ENCODE measurements at regions not wholly inside any gene's neighbourhood (a gene's known extent, or its start where the extent isn't known, plus 50 kb on each side); places are given as distances from the start of the nearest gene placed in this dataset.

DNA sequence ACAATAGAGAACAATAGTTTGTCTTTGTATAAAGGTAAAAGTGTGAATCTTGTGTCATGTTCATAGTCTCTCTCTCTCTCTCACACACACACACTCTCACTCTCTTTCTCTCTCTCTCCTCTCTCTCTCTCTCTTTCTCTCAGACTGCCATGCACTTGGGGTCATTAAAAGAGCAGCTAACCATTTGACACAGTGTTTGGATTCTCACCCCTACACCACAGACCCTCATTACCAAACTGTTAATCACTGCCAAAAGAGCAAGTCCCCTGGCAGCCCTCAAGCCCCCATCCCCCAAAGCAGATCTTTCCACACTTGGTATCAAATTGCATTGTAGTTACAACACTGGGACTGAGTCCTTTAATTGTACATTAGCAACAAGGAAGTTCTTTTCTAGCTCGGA lies 305.8 kb upstream of the RSPO3 start:
- DNase-seq (no peak), ATAC-seq (replicated peaks in 1 of 4) (no peak)
- H3K9me3 Mint-ChIP-seq = peaks cover 0 to 4% (median 0%) of the 10 kb centered on the region in 3 donors
- POLR2A ChIA-PET = no interaction called here
- Histone ChIP-seq H3K9me3 (no peaks in the 10 kb centered on the region), H3K36me3 (ENCODE audit: control insufficient read depth in 2 of 2, extremely low read depth in 1 of 2, insufficient read depth in 1 of 2, low read length in 1 of 2) (no peaks in the 10 kb centered on the region), H3K27me3 (replicated peaks in 1 of 2; ENCODE audit: control insufficient read depth in 2 of 2, extremely low read depth in 1 of 2, insufficient read depth in 2 of 2, low read length in 1 of 2) (no peaks in the 10 kb centered on the region), H3K4me3 (ENCODE audit: control insufficient read depth in 1 of 2, extremely low read depth in 1 of 2, low read length in 1 of 2) (no peak overlapping the region), H3K27ac (ENCODE audit: low read length) (no peak overlapping the region), H3K4me1 (ENCODE audit: control insufficient read depth in 1 of 2, extremely low read depth in 1 of 2, insufficient read depth in 2 of 2, low read length in 2 of 2) (no peaks in the 10 kb centered on the region)
- H3K4me1 Mint-ChIP-seq = peaks cover 0 to 2% (median 0%) of the 10 kb centered on the region in 3 donors
- no peak overlapping the region for H3K27ac Mint-ChIP-seq
- WGBS (ENCODE audit: insufficient coverage) = no CpG with 5 or more reads among the region's 1 CpG
- no peaks in the 10 kb centered on the region for H3K36me3 Mint-ChIP-seq
- no peak overlapping the region for H3K4me3 Mint-ChIP-seq
- CTCF ChIA-PET = no interaction called here
- peaks cover 1 to 2% of the 10 kb centered on the region in 2 donors for H3K27me3 Mint-ChIP-seq

DNA sequence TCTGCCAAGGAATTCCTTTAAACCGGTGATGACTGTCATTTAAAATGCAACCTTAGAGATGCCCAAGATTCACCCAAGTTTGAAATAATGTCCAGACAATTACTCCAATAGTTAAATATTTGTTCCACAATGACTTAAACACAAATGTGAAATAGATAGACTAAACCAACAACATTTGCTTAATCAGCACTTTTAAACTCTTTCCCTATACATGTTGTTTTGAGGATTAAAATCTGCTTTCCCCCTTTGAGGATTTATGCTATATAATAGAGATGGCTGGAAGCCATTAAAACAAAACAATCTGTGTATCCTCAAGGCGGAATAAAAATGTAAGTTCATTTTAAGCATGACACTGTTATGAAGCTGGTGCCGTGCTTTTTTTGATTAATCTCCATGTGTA lies 297.8 kb upstream of the RSPO3 start:
- Histone ChIP-seq H3K36me3 (ENCODE audit: control insufficient read depth in 2 of 2, extremely low read depth in 1 of 2, insufficient read depth in 1 of 2, low read length in 1 of 2) (no peaks in the 10 kb centered on the region), H3K9me3 (no peaks in the 10 kb centered on the region), H3K27ac (ENCODE audit: low read length) (no peak overlapping the region), H3K4me1 (ENCODE audit: control insufficient read depth in 1 of 2, extremely low read depth in 1 of 2, insufficient read depth in 2 of 2, low read length in 2 of 2) (no peaks in the 10 kb centered on the region), H3K27me3 (replicated peaks in 1 of 2; ENCODE audit: control insufficient read depth in 2 of 2, extremely low read depth in 1 of 2, insufficient read depth in 2 of 2, low read length in 1 of 2) (no peaks in the 10 kb centered on the region), H3K4me3 (ENCODE audit: control insufficient read depth in 1 of 2, extremely low read depth in 1 of 2, low read length in 1 of 2) (no peak overlapping the region)
- Mint-ChIP-seq H3K9me3 (no peaks in the 10 kb centered on the region), H3K4me3 (no peak overlapping the region), H3K27me3 (no peaks in the 10 kb centered on the region), H3K27ac (no peak overlapping the region), H3K4me1 (no peaks in the 10 kb centered on the region), H3K36me3 (no peaks in the 10 kb centered on the region)
- no CpG with 5 or more reads among the region's 3 CpGs for WGBS (ENCODE audit: insufficient coverage)
- DNase-seq = no peak
- ChIA-PET CTCF (no interaction called here), POLR2A (no interaction called here)
- no peak for ATAC-seq (replicated peaks in 1 of 4)

DNA sequence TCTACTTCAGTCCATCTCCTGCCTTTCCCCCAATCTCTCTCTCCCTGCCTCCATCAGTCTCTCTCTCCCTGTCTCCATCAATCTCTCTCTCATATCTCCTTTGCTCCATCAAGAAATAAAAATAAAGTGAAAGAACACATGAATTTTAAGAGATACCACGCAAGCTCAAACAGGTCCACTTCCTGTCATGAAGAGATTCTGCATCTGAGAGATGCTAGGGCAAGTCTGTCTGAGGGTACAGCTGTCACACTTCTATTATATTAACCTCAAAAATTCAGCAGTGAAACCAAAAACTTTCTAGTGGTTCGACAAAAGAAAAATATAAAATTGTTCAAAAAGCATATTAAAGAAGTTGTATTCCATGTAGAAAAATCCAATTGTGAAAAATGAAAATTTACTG lies 296.8 kb upstream of the RSPO3 start:
- no peaks in the 10 kb centered on the region for H3K4me1 Mint-ChIP-seq
- no peak overlapping the region for H3K4me3 Mint-ChIP-seq
- no peak for DNase-seq
- H3K9me3 Mint-ChIP-seq = no peaks in the 10 kb centered on the region
- no peak overlapping the region for H3K27ac Mint-ChIP-seq
- ChIA-PET CTCF (interaction anchor here in 1 of 2 donors (0.6 kb wide), 1 partner anchor 22 kb away, joined by 3 read pairs; no protein-coding TSS in a partner anchor), POLR2A (no interaction called here)
- no peaks in the 10 kb centered on the region for H3K9me3 ChIP-seq
- WGBS (ENCODE audit: insufficient coverage) = no CpG with 5 or more reads among the region's 2 CpGs
- no peaks in the 10 kb centered on the region for H3K36me3 ChIP-seq (ENCODE audit: control insufficient read depth in 2 of 2, extremely low read depth in 1 of 2, insufficient read depth in 1 of 2, low read length in 1 of 2)
- H3K4me1 ChIP-seq (ENCODE audit: control insufficient read depth in 1 of 2, extremely low read depth in 1 of 2, insufficient read depth in 2 of 2, low read length in 2 of 2) = no peaks in the 10 kb centered on the region
- H3K27me3 ChIP-seq (replicated peaks in 1 of 2; ENCODE audit: control insufficient read depth in 2 of 2, extremely low read depth in 1 of 2, insufficient read depth in 2 of 2, low read length in 1 of 2) = no peaks in the 10 kb centered on the region
- H3K4me3 ChIP-seq (ENCODE audit: control insufficient read depth in 1 of 2, extremely low read depth in 1 of 2, low read length in 1 of 2) = no peak overlapping the region
- H3K36me3 Mint-ChIP-seq = no peaks in the 10 kb centered on the region
- no peaks in the 10 kb centered on the region for H3K27me3 Mint-ChIP-seq
- ATAC-seq (replicated peaks in 1 of 4) = no peak
- no peak overlapping the region for H3K27ac ChIP-seq (ENCODE audit: low read length)

DNA sequence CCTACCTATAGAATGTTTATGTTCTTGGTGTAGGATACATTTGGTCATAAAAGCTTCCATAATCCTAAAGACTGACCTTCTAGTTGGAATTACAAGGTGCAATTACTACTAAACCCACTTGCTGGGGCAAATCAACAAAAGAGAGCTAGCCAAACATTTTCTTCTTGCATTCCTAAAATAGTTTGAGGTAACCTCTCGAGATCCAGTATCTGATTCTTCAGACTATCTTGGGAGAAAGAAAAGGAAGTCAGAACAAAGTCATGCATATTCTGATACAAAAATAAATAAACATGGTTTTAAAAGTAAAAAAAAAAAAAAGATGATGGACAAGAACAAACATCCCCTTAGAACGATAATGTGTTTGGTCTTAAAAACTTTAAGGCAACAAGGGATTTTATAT lies 294.2 kb upstream of the RSPO3 start:
- ChIA-PET POLR2A (no interaction called here), CTCF (no interaction called here)
- H3K27me3 ChIP-seq (replicated peaks in 1 of 2; ENCODE audit: control insufficient read depth in 2 of 2, extremely low read depth in 1 of 2, insufficient read depth in 2 of 2, low read length in 1 of 2) = no peaks in the 10 kb centered on the region
- ATAC-seq (replicated peaks in 1 of 4) (no peak), DNase-seq (no peak)
- WGBS (ENCODE audit: insufficient coverage) = no CpG with 5 or more reads among the region's 2 CpGs
- H3K4me1 ChIP-seq (ENCODE audit: control insufficient read depth in 1 of 2, extremely low read depth in 1 of 2, insufficient read depth in 2 of 2, low read length in 2 of 2) = no peaks in the 10 kb centered on the region
- H3K4me3 ChIP-seq (ENCODE audit: control insufficient read depth in 1 of 2, extremely low read depth in 1 of 2, low read length in 1 of 2) = no peak overlapping the region
- Mint-ChIP-seq H3K4me1 (no peaks in the 10 kb centered on the region), H3K4me3 (no peak overlapping the region), H3K9me3 (no peaks in the 10 kb centered on the region), H3K36me3 (no peaks in the 10 kb centered on the region), H3K27me3 (no peaks in the 10 kb centered on the region), H3K27ac (no peak overlapping the region)
- H3K27ac ChIP-seq (ENCODE audit: low read length) = no peak overlapping the region
- no peaks in the 10 kb centered on the region for H3K9me3 ChIP-seq
- no peaks in the 10 kb centered on the region for H3K36me3 ChIP-seq (ENCODE audit: control insufficient read depth in 2 of 2, extremely low read depth in 1 of 2, insufficient read depth in 1 of 2, low read length in 1 of 2)

GRCh38 chr6:126824815-126825214 lies 293.7 kb upstream of the RSPO3 start:
- Mint-ChIP-seq H3K9me3 (no peaks in the 10 kb centered on the region), H3K4me3 (no peak overlapping the region), H3K4me1 (no peaks in the 10 kb centered on the region), H3K36me3 (no peaks in the 10 kb centered on the region), H3K27me3 (no peaks in the 10 kb centered on the region), H3K27ac (no peak overlapping the region)
- no peaks in the 10 kb centered on the region for H3K9me3 ChIP-seq
- 62% methylated on average over 2 of the region's 2 CpGs for WGBS (ENCODE audit: insufficient coverage)
- H3K36me3 ChIP-seq (ENCODE audit: control insufficient read depth in 2 of 2, extremely low read depth in 1 of 2, insufficient read depth in 1 of 2, low read length in 1 of 2) = no peaks in the 10 kb centered on the region
- ATAC-seq (replicated peaks in 1 of 4) (no peak), DNase-seq (no peak)
- ChIA-PET POLR2A (no interaction called here), CTCF (no interaction called here)
- H3K27me3 ChIP-seq (replicated peaks in 1 of 2; ENCODE audit: control insufficient read depth in 2 of 2, extremely low read depth in 1 of 2, insufficient read depth in 2 of 2, low read length in 1 of 2) = no peaks in the 10 kb centered on the region
- no peaks in the 10 kb centered on the region for H3K4me1 ChIP-seq (ENCODE audit: control insufficient read depth in 1 of 2, extremely low read depth in 1 of 2, insufficient read depth in 2 of 2, low read length in 2 of 2)
- H3K27ac ChIP-seq (ENCODE audit: low read length) = no peak overlapping the region
- no peak overlapping the region for H3K4me3 ChIP-seq (ENCODE audit: control insufficient read depth in 1 of 2, extremely low read depth in 1 of 2, low read length in 1 of 2)

DNA sequence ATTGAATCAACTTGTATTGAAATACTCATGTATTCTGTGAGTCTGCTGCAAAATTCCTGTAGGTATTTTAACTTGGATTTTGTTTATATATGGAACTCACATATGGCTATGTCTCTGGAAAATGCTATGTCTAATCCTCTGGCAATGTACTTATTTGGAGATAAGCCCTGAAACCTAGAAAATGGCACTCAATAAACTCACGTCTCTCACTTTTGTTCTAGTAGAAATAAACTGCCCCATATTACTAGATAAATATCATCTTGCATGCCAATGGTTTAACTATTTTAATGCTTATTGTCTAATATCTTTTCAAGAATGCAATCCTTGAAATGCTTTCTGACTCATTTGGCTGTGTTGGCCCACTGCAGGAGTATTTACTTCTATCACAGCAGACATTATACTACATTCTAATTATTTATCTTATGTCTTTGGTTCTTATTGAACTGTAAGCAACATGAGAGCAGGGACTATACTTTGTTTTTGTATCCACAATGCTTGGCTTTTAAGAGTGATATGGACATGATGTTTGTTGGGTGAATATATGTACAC lies 292.2 kb upstream of the RSPO3 start:
- no peaks in the 10 kb centered on the region for H3K36me3 Mint-ChIP-seq
- H3K27ac Mint-ChIP-seq = no peak overlapping the region
- Histone ChIP-seq H3K36me3 (ENCODE audit: control insufficient read depth in 2 of 2, extremely low read depth in 1 of 2, insufficient read depth in 1 of 2, low read length in 1 of 2) (no peaks in the 10 kb centered on the region), H3K27me3 (replicated peaks in 1 of 2; ENCODE audit: control insufficient read depth in 2 of 2, extremely low read depth in 1 of 2, insufficient read depth in 2 of 2, low read length in 1 of 2) (no peaks in the 10 kb centered on the region), H3K9me3 (no peaks in the 10 kb centered on the region), H3K27ac (ENCODE audit: low read length) (no peak overlapping the region), H3K4me1 (ENCODE audit: control insufficient read depth in 1 of 2, extremely low read depth in 1 of 2, insufficient read depth in 2 of 2, low read length in 2 of 2) (no peaks in the 10 kb centered on the region), H3K4me3 (ENCODE audit: control insufficient read depth in 1 of 2, extremely low read depth in 1 of 2, low read length in 1 of 2) (no peak overlapping the region)
- WGBS (ENCODE audit: insufficient coverage) = no CpG with 5 or more reads among the region's 1 CpG
- no peak for DNase-seq
- H3K4me1 Mint-ChIP-seq = no peaks in the 10 kb centered on the region
- no peaks in the 10 kb centered on the region for H3K9me3 Mint-ChIP-seq
- no peaks in the 10 kb centered on the region for H3K27me3 Mint-ChIP-seq
- no peak for ATAC-seq (replicated peaks in 1 of 4)
- no peak overlapping the region for H3K4me3 Mint-ChIP-seq
- CTCF ChIA-PET = no interaction called here
- POLR2A ChIA-PET = no interaction called here

GRCh38 chr6:126831461-126831860 lies 287.0 kb upstream of the RSPO3 start:
- Histone ChIP-seq H3K27ac (ENCODE audit: low read length) (no peak overlapping the region), H3K4me1 (ENCODE audit: control insufficient read depth in 1 of 2, extremely low read depth in 1 of 2, insufficient read depth in 2 of 2, low read length in 2 of 2) (no peaks in the 10 kb centered on the region), H3K9me3 (no peaks in the 10 kb centered on the region), H3K36me3 (ENCODE audit: control insufficient read depth in 2 of 2, extremely low read depth in 1 of 2, insufficient read depth in 1 of 2, low read length in 1 of 2) (no peaks in the 10 kb centered on the region), H3K4me3 (ENCODE audit: control insufficient read depth in 1 of 2, extremely low read depth in 1 of 2, low read length in 1 of 2) (no peak overlapping the region), H3K27me3 (replicated peaks in 1 of 2; ENCODE audit: control insufficient read depth in 2 of 2, extremely low read depth in 1 of 2, insufficient read depth in 2 of 2, low read length in 1 of 2) (no peaks in the 10 kb centered on the region)
- H3K4me3 Mint-ChIP-seq = no peak overlapping the region
- no peaks in the 10 kb centered on the region for H3K27me3 Mint-ChIP-seq
- no peaks in the 10 kb centered on the region for H3K4me1 Mint-ChIP-seq
- H3K9me3 Mint-ChIP-seq = no peaks in the 10 kb centered on the region
- DNase-seq (no peak), ATAC-seq (replicated peaks in 1 of 4) (no peak)
- ChIA-PET POLR2A (no interaction called here), CTCF (no interaction called here)
- no peak overlapping the region for H3K27ac Mint-ChIP-seq
- WGBS (ENCODE audit: insufficient coverage) = no CpG with 5 or more reads among the region's 5 CpGs
- H3K36me3 Mint-ChIP-seq = no peaks in the 10 kb centered on the region
